OCI-LY3 (cell line): ENCODE measurements at regions not wholly inside any gene's neighbourhood (a gene's known extent, or its start where the extent isn't known, plus 50 kb on each side); places are given as distances from the start of the nearest gene placed in this dataset.

Source experiments
- EZH2phosphoT487 ChIP-seq: fragments of 200-600 bp; shearing (Covaris generic); IDR thresholded peaks from 2 replicates; pipeline ENCODE4 v1.6.1; 2018; ENCODE audit warnings: antibody characterized with exemption, mixed run types, low read depth
- TF ChIP-seq, protein P1 (sequence below): fragments of 200-600, 300-600 bp; sonication (generic); IDR thresholded peaks from 2 replicates; pipeline ENCODE4 v1.5.1; 2014; ENCODE audit warnings: antibody characterized with exemption, low read length, low read depth

- TF ChIP-seq, protein P1, sequence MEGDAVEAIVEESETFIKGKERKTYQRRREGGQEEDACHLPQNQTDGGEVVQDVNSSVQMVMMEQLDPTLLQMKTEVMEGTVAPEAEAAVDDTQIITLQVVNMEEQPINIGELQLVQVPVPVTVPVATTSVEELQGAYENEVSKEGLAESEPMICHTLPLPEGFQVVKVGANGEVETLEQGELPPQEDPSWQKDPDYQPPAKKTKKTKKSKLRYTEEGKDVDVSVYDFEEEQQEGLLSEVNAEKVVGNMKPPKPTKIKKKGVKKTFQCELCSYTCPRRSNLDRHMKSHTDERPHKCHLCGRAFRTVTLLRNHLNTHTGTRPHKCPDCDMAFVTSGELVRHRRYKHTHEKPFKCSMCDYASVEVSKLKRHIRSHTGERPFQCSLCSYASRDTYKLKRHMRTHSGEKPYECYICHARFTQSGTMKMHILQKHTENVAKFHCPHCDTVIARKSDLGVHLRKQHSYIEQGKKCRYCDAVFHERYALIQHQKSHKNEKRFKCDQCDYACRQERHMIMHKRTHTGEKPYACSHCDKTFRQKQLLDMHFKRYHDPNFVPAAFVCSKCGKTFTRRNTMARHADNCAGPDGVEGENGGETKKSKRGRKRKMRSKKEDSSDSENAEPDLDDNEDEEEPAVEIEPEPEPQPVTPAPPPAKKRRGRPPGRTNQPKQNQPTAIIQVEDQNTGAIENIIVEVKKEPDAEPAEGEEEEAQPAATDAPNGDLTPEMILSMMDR = no peak
- TF ChIP-seq EZH2phosphoT487 = no peak
Observed at GRCh38 chr4:27308379-27308778, 447.7 kb downstream of the STIM2 start.
